ENCODE measurements at regions not wholly inside any gene's neighbourhood (a gene's known extent, or its start where the extent isn't known, plus 50 kb on each side); places are given as distances from the start of the nearest gene placed in this dataset.

DNA sequence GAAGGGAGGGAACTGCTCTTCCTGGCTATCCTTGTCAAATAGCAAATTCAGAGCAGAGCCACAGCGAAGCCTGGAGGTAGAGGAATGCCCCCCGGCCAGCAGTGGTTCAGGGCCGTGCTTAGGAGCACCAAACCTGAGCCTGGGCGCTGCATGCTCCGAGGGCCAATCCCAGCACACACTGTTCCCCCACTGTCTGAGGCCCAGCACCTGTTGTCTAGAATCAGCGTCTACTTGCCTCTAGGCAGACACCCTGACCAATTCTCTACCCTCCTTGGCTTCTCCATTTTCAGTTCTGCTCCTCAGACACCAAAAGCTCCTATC lies 177.6 kb upstream of the PKDCC start:
- DNase-seq (ENCODE audit: low read depth), result no peak
- H3K4me3 ChIP-seq (ENCODE audit: control insufficient read depth, low read depth, low read length), result no peak overlapping the region
- TF ChIP-seq CTCF (conservative IDR thresholded peaks at IDR 0.05; ENCODE audit: control insufficient read depth, insufficient read depth, low read depth, low read length), result no peak

- no peak for DNase-seq (ENCODE audit: low read depth)
- peak; percentile 33 for TF ChIP-seq CTCF (conservative IDR thresholded peaks at IDR 0.05; ENCODE audit: control insufficient read depth, insufficient read depth, low read depth, low read length)
- no peak overlapping the region for H3K4me3 ChIP-seq (ENCODE audit: control insufficient read depth, low read depth, low read length)
These were observed 176.7 kb upstream of the PKDCC start for GRCh38 chr2:41871080-41871479.

DNA sequence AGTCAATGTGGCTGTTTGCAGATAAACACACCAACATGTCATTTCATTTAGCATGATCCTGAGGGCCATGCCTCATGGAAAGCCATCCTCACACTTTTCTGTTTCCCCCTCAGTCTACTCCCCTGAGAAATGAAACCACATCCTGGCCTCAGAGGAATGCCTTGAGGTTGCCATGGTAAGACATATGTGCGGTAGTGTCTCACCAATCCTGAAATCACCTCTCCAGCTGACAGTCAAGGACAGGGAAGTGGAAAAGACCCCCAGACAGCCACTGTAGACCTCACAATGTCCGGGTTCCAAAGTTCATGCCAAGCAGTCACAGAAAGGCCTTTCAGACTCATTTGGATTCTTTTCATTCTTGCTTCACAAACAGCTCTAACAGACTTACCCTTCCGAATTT lies 175.2 kb upstream of the PKDCC start:
- H3K4me3 ChIP-seq (ENCODE audit: control insufficient read depth, low read depth, low read length), result no peak overlapping the region
- TF ChIP-seq CTCF (conservative IDR thresholded peaks at IDR 0.05; ENCODE audit: control insufficient read depth, insufficient read depth, low read depth, low read length), result no peak
- DNase-seq (ENCODE audit: low read depth), result peak; percentile 65

GRCh38 chr2:41873102-41874031 lies 174.5 kb upstream of the PKDCC start:
- H3K4me3 ChIP-seq (ENCODE audit: control insufficient read depth, low read depth, low read length), result no peak overlapping the region
- TF ChIP-seq CTCF (conservative IDR thresholded peaks at IDR 0.05; ENCODE audit: control insufficient read depth, insufficient read depth, low read depth, low read length), result no peak
- DNase-seq (ENCODE audit: low read depth), result no peak

GRCh38 chr2:41877114-41877678 lies 170.6 kb upstream of the PKDCC start:
- DNase-seq (ENCODE audit: low read depth), result no peak
- no peak for TF ChIP-seq CTCF (conservative IDR thresholded peaks at IDR 0.05; ENCODE audit: control insufficient read depth, insufficient read depth, low read depth, low read length)
- H3K4me3 ChIP-seq (ENCODE audit: control insufficient read depth, low read depth, low read length), result no peak overlapping the region

DNA sequence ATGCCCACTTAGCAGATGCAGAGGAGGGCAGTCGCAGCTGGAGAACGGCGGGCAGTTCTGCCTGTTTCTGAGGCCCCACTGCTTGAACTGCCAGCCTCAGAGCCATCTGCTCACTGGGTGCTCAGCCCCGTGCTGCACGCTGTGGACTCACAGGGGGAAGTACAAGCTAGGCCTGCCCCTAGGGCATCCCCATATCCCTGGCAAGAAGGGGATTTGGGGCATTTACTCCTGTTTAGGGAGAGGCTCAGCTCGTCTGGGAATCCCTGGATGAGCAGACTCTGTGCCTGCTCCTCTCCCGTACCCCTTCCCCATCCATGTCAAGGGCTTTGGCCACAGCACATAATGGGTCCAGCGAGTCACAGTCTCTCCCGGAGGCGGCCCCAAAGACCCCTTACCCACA lies 169.8 kb upstream of the PKDCC start:
- no peak for TF ChIP-seq CTCF (conservative IDR thresholded peaks at IDR 0.05; ENCODE audit: control insufficient read depth, insufficient read depth, low read depth, low read length)
- DNase-seq (ENCODE audit: low read depth), result no peak
- H3K4me3 ChIP-seq (ENCODE audit: control insufficient read depth, low read depth, low read length), result no peak overlapping the region

All from fibroblast of mammary gland (primary cell).